ENCODE measurements at regions not wholly inside any gene's neighbourhood (a gene's known extent, or its start where the extent isn't known, plus 50 kb on each side); places are given as distances from the start of the nearest gene placed in this dataset.
"Not testable (repeated sequence)": the region's sequence is repeated elsewhere in the genome, so short reads cannot be mapped to it uniquely, and the experiment has no call there.

DNA sequence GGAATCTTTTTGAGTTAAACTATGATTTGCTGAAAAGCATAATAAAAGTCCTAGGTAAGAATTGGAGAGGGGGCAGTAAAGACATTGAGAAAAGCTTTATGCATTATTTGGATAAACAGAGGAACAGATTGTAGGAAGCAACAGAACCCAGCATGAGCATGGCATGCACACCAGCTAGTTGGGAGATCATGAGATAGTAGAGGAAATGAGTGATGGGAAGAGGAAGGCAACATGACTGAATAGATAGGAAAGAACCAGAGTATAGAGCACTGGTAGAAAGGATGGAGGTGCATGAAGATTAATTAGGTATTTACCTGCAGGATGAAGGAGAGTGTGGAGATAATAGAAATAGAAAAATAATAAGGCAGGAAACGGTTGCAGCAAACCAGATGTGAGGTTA lies 248.5 kb upstream of the LMO3 start:
- no peak for DNase-seq (ENCODE audit: low spot score)

- no peak for DNase-seq (ENCODE audit: low spot score)
These were observed 243.5 kb upstream of the LMO3 start for GRCh38 chr12:16849473-16849872.

DNA sequence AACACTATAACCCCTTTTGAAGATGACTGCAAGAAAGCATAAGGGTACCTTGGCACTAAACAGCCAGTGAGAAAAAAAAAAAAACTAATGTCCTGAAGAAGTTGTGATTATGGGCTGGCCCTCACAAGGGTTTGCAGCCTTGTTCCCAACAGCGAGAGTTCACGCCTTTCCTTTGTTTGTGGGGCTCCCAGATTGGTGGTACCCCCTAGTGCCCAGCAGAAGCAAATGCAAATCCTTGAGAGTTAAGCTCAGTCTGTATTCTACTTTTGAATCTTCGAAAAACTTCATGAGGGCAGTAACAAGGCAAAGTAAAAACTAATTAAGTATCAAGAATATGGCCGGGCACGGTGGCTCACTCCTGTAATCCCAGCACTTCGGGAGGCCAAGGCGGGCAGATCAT lies 238.9 kb upstream of the LMO3 start:
- DNase-seq (ENCODE audit: low spot score): no peak

DNA sequence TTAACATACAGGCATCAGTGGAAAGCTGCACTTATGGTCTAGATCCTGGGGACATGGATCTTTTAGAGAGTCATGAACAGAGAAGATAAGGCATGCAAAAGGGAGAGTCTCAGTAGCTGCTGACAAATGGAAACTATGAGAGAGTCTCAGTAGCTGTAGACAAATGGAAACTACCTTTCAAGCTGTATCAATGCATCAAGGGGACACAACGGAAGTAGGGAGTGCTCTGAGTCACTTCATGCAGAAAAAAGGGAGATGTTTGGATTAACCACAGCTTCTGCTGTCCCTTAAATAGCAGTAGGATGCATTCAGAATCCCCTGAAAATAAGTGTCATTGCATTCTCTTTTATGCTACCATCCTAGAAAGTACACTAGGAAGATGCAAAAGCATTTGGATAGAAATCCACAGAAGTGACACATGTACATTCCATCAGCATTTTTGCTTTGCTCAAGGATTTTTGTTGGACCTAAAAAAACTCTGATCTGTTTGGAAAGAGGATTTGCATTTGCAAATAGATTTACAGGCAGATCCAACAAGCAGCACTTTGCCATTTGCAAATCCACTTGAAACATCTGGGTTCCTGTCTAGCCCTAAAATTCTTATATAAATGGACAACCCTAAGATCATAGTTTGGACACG lies 227.5 kb upstream of the LMO3 start:
- no peak for DNase-seq (ENCODE audit: low spot score)

GRCh38 chr12:16828891-16829290 lies 222.9 kb upstream of the LMO3 start:
- DNase-seq (ENCODE audit: low spot score): no peak

- no peak for DNase-seq (ENCODE audit: low spot score)
These were observed 201.8 kb upstream of the LMO3 start for GRCh38 chr12:16807731-16808130.

- no peak for DNase-seq (ENCODE audit: low spot score)
These were observed 190.2 kb upstream of the LMO3 start for GRCh38 chr12:16796168-16796567.

- DNase-seq (ENCODE audit: low spot score): no peak
These were observed 183.3 kb upstream of the LMO3 start for GRCh38 chr12:16789204-16789790.

DNA sequence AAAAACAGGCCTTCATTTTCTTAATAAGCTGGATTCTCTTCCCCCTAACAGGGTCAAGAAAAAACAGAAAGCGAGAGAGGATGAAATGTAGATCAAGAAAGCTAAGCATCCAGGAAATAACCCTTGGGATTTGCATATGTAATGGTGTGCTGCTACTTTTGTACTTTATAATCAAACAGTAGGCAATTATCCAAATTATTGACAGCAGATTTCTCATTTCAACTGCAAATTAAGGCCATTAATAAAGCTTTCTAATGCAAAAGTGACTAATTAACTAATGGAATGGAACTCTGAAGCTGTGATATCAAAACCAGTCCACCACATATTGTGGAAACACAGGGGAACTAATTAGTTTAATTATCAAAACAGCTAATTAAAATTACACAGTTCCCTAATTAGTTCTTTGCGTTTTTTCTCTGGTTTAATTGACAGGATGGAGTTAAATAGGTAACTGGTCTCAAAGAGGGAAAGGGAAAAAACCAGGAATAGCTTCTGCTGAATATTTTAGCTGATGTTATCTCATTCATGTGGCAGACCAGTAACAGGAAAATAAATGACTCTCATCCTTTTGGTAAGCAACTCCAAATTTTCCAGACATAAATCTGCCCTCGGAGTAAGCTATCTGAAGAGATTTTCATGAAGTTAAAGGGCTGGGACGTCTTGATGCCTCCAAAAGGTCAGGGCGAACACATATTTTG lies 182.7 kb upstream of the LMO3 start:
- no peak for DNase-seq (ENCODE audit: low spot score)

DNA sequence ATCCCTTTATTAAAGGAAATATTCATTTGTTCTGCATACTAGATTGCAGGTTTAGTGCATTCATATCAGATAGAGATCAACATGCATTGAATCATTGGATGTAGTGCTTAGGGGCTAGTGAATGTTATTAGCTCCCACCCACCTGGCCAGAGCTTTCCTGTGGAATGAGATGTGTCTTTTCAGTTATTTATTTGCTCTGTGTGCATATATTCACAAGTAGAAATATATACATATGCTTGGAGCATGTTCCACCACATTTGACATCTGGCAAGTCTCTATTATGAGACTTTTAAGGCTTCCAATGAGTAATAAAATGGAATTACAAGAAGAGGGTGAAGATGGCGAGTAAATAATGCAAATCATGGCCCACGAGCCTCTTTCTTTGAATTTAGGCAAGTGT lies 180.0 kb upstream of the LMO3 start:
- DNase-seq (ENCODE audit: low spot score): no peak

- DNase-seq (ENCODE audit: low spot score): no peak
These were observed 179.6 kb upstream of the LMO3 start for GRCh38 chr12:16785524-16785923.

DNA sequence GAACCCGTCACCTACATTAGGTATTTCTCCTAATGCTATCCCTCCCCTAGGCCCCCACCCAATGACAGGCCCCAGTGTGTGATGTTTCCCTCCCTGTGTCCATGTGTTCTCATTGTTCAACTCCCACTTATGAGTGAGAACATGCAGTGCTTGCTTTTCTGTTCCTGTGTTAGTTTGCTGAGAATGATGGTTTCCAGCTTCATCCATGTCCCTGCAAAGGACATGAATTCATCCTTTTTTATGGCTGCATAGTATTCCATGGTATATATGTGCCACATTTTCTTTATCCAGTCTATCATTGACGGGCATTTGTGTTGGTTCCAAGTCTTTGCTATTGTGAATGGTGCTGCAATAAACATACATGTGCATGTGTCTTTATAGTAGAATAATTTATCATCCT lies 163.2 kb upstream of the LMO3 start:
- DNase-seq (ENCODE audit: low spot score): not testable (repeated sequence)

- no peak for DNase-seq (ENCODE audit: low spot score)
These were observed 160.8 kb upstream of the LMO3 start for GRCh38 chr12:16766736-16767135.

DNA sequence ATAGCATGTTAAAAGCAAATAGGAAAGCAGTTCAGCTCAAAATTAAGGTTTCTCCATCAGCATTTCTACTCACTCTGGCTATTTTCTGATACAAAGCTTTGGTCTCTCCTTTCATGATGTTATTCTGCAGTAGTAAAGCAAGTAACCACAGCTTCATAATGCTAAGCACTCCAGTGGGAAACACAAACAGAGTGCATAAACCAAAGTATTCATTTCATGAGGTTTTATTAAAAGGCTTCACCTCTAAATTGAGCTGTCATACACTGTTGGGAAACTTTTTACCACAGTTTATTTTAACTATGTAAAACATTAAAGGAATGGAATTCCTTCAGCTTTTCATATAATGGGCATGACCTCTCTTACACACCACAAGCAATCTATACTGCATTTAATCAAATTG lies 157.9 kb upstream of the LMO3 start:
- no peak for DNase-seq (ENCODE audit: low spot score)

DNA sequence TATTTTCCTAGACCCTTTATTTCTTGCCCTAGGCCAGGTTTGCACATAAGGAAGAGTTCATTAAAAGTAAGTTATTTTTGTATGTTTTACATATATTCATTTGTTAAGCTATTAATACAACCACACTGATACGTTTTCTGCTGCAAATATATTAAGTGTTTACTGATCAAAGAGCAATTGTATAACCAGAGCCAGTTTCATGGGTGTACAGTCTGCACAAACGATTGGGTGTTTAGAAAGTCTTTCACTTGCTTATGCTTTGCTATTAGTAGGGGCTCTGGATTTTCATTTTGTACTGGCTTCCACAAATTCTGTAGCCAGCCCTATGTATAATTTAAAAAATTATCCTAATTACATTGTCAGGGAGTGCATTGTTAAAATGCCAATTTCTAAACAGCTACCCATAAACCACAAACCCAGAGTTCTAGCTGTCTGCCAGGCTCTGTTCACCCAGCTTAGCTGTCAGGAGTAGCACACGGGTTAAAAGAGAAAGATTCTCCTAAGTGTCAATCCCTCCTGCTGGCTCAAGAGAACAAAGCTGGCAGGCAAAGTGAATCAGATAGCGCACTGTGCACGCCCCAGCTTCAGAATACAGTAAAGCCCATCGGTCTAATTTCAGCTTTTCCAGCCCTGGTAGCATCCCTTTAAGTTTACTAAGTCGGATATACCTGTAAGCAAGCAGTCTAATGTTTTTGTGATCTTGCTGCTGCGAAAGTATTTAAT lies 151.0 kb upstream of the LMO3 start:
- peak; percentile 54 for DNase-seq (ENCODE audit: low spot score)

DNA sequence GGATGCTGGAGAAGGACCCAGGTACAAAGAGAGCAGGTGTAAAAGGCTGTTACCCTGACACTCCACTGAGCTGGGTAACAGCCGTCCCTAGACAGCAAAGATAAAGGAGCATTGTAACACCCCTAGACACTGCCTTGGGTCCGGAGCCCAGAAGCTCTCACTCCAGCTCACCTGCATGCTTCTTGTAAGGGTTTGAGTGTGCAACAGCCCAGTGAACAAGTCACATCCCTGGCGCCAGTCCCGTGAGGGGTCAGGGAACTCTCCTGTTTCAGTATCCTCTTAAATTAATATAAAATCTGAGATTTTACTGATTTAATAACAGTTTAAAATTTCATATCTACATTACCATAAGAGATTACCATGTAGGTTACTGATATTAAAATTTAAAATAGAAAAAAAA lies 124.8 kb upstream of the LMO3 start:
- DNase-seq (ENCODE audit: low spot score): no peak

GRCh38 chr12:16726879-16727278 lies 120.9 kb upstream of the LMO3 start:
- DNase-seq (ENCODE audit: low spot score): no peak

GRCh38 chr12:16719713-16720416 lies 113.9 kb upstream of the LMO3 start:
- DNase-seq (ENCODE audit: low spot score): no peak

GRCh38 chr12:16716928-16717327 lies 111.0 kb upstream of the LMO3 start:
- DNase-seq (ENCODE audit: low spot score): no peak

GRCh38 chr12:16692099-16692498 lies 86.1 kb upstream of the LMO3 start:
- DNase-seq (ENCODE audit: low spot score): no peak

GRCh38 chr12:16691624-16692023 lies 85.7 kb upstream of the LMO3 start:
- no peak for DNase-seq (ENCODE audit: low spot score)

DNA sequence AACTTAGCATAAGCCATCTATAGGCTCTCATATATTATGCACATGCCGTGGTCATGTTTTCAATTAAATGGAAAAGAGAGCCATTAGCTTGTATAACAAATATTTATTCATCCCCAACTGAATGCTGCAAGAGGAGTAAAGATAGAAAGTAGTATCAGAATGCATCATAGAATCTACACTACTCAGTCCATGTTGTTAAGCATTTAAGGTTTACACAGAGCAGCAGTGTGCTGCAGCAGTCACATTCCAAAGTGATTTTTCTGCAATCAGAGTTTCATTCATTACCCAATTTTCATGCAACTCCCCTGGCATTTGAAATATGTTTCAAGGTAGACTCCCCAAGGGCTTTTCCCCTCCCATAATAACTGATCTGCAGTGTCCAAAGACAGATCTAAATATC lies 82.2 kb upstream of the LMO3 start:
- DNase-seq (ENCODE audit: low spot score): no peak

Measured in ecto neural progenitor cell (in vitro differentiated cells).